Keratinocyte (primary cell): ENCODE measurements at regions not wholly inside any gene's neighbourhood (a gene's known extent, or its start where the extent isn't known, plus 50 kb on each side); places are given as distances from the start of the nearest gene placed in this dataset.

Experiments used
- DNase-seq: peaks from one replicate; pipeline ENCODE4 v3.0.0-alpha.2; 2011; ENCODE audit warnings: low read depth, missing footprints, low spot score
- FAIRE-seq: peaks from 2 replicates; lab custom pipeline; 2011; peaks lifted over from hg19 to GRCh38; lab: Jason Lieb, UNC
- H2AFZ ChIP-seq: 2 replicates; pipeline ENCODE4 v1.6.0; 2012; ENCODE audit warnings: low read length, control low read depth, inconsistent platforms; ENCODE audit not compliant: control insufficient read depth
- H3K27ac ChIP-seq: 2 replicates; pipeline ENCODE4 v1.5.1; 2011; ENCODE audit warnings: low read length; ENCODE audit not compliant: control insufficient read depth, insufficient read depth
- H3K27me3 ChIP-seq: 3 replicates; pipeline ENCODE4 v1.6.0; 2011; ENCODE audit warnings: low read length; ENCODE audit not compliant: control insufficient read depth, insufficient read depth; ENCODE audit errors: extremely low read depth
- H3K36me3 ChIP-seq, 2 experiments: 2 replicates in 1 of 2; 3 replicates in 1 of 2; pipeline ENCODE4 v1.5.1; 2011; ENCODE audit warnings: low read length in 2 of 2, mild to moderate bottlenecking in 1 of 2; ENCODE audit not compliant: control insufficient read depth in 2 of 2, insufficient read depth in 2 of 2; ENCODE audit errors: extremely low read depth in 1 of 2
- H3K4me1 ChIP-seq: 3 replicates; pipeline ENCODE4 v1.5.1; 2011; ENCODE audit warnings: low read length; ENCODE audit not compliant: control insufficient read depth, insufficient read depth; ENCODE audit errors: extremely low read depth
- H3K4me2 ChIP-seq: 3 replicates; pipeline ENCODE4 v1.6.0; 2011; ENCODE audit warnings: low read depth, low read length; ENCODE audit not compliant: control insufficient read depth, insufficient read depth; ENCODE audit errors: extremely low read depth
- H3K4me3 ChIP-seq, 3 experiments: fragments of 200-600 bp in 1 of 3; sonication (generic) in 1 of 3; 2 replicates in 2 of 3; 3 replicates in 1 of 3; pipeline ENCODE4 v1.5.1; 2011 to 2016; ENCODE audit warnings: low read length in 3 of 3, mild to moderate bottlenecking in 3 of 3, control low read depth in 2 of 3, inconsistent platforms in 1 of 3, low read depth in 1 of 3, mixed read lengths in 1 of 3, mixed run types in 1 of 3, moderate library complexity in 1 of 3; ENCODE audit not compliant: control insufficient read depth in 2 of 3, insufficient read depth in 2 of 3; ENCODE audit errors: extremely low read depth in 1 of 3
- H3K79me2 ChIP-seq: 2 replicates; pipeline ENCODE4 v1.6.0; 2012; ENCODE audit warnings: low read length; ENCODE audit not compliant: control insufficient read depth, insufficient read depth
- H3K9ac ChIP-seq: 3 replicates; pipeline ENCODE4 v1.6.0; 2011; ENCODE audit warnings: low read length; ENCODE audit not compliant: control insufficient read depth, insufficient read depth; ENCODE audit errors: extremely low read depth
- H3K9me1 ChIP-seq: 3 replicates; pipeline ENCODE4 v1.6.0; 2011; ENCODE audit warnings: low read length; ENCODE audit not compliant: control insufficient read depth, insufficient read depth; ENCODE audit errors: extremely low read depth
- H3K9me3 ChIP-seq: 2 replicates; pipeline ENCODE4 v1.5.1; 2012; ENCODE audit warnings: low read depth, low read length; ENCODE audit not compliant: control insufficient read depth
- H4K20me1 ChIP-seq: 3 replicates; pipeline ENCODE4 v1.6.0; 2011; ENCODE audit warnings: low read length; ENCODE audit not compliant: control insufficient read depth, insufficient read depth; ENCODE audit errors: extremely low read depth
- EZH2 ChIP-seq: IDR thresholded peaks from one replicate; pipeline ENCODE4 v1.6.1; 2012; ENCODE audit warnings: inconsistent platforms, mild to moderate bottlenecking, low read length, moderate library complexity
- dilution Hi-C: fragments of 300-500 bp; cut with MboI; formaldehyde crosslinking; loops from one replicate; pipeline ENCODE4 v1.7.0; 2020; ENCODE audit warnings: low sequenced_read_pairs; ENCODE audit not compliant: extremely low pct_ligation_motif_present
- TF ChIP-seq, protein P1 (sequence below), 3 experiments: IDR thresholded peaks in 1 of 3; conservative IDR thresholded peaks in 1 of 3; optimal IDR thresholded peaks in 1 of 3; 2 replicates in 2 of 3; 3 replicates in 1 of 3; pipeline versions ENCODE3 to v1.5.1; 2011; ENCODE audit warnings: low read length in 3 of 3, mild to moderate bottlenecking in 3 of 3, moderate library complexity in 2 of 3, control low read depth in 1 of 3, inconsistent platforms in 1 of 3; ENCODE audit not compliant: insufficient read depth in 2 of 3; ENCODE audit errors: extremely low read depth in 1 of 3

DNA sequence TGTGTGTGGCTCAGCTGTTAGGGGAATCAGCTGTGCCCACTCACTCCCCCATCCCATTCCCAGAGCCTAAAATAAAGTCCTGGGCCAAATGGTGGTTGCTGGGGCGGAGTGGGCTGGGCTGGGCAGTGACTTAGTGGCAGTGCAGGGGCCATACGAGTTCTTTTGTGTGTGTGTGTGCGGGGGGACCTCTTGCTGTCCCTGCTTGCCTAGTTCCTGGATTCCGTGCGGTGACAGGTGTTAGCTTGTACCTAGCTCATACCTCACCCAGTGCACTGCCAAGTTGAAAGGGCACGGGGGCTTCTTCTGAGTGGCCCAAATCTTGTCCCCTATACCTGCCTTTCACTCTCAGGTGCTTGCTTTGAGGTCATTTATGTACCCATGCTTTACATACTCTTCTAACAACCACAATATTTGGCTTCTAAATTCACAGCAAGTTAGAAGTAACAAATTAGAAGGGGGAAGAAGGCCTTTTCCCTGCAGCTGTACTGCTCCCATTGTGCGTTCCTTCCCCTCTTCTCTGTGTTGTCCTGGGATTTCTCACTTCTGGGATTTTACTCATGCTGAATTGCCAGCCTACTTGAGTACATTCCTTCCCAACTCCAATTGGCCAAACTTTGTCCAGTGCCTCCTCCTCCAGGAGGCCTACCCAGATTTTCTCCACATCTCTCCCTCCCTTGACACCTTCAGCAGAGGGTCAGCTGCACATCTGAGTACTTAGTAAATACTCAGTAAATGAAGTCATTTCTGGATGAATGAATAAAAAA, 66.3 kb upstream of the POLG start:
- Histone ChIP-seq H3K27ac (no peak overlapping the region), H2AFZ (no peak overlapping the region), H4K20me1 (no peaks in the 10 kb centered on the region), H3K4me2 (no peak overlapping the region), H3K36me3 (no peaks in the 10 kb centered on the region), H3K9me3 (no peaks in the 10 kb centered on the region), H3K27me3 (peaks cover 81% of the 10 kb centered on the region), H3K4me3 (no peak overlapping the region), H3K79me2 (no peaks in the 10 kb centered on the region), H3K9ac (no peak overlapping the region), H3K9me1 (no peaks in the 10 kb centered on the region), H3K4me1 (peaks cover 8% of the 10 kb centered on the region)
- DNase-seq, result no peak
- TF ChIP-seq EZH2, result peak; percentile 94
- TF ChIP-seq, protein P1, sequence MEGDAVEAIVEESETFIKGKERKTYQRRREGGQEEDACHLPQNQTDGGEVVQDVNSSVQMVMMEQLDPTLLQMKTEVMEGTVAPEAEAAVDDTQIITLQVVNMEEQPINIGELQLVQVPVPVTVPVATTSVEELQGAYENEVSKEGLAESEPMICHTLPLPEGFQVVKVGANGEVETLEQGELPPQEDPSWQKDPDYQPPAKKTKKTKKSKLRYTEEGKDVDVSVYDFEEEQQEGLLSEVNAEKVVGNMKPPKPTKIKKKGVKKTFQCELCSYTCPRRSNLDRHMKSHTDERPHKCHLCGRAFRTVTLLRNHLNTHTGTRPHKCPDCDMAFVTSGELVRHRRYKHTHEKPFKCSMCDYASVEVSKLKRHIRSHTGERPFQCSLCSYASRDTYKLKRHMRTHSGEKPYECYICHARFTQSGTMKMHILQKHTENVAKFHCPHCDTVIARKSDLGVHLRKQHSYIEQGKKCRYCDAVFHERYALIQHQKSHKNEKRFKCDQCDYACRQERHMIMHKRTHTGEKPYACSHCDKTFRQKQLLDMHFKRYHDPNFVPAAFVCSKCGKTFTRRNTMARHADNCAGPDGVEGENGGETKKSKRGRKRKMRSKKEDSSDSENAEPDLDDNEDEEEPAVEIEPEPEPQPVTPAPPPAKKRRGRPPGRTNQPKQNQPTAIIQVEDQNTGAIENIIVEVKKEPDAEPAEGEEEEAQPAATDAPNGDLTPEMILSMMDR (optimal IDR thresholded peaks at IDR 0.05 in 1 of 3, IDR thresholded peaks at IDR 0.05 in 1 of 3, conservative IDR thresholded peaks at IDR 0.05 in 1 of 3; ENCODE audit: extremely low read depth in 1 of 3, insufficient read depth in 2 of 3, low read length in 3 of 3), result no peak
- dilution Hi-C loops, result no loop called here
- FAIRE-seq, result no peak

DNA sequence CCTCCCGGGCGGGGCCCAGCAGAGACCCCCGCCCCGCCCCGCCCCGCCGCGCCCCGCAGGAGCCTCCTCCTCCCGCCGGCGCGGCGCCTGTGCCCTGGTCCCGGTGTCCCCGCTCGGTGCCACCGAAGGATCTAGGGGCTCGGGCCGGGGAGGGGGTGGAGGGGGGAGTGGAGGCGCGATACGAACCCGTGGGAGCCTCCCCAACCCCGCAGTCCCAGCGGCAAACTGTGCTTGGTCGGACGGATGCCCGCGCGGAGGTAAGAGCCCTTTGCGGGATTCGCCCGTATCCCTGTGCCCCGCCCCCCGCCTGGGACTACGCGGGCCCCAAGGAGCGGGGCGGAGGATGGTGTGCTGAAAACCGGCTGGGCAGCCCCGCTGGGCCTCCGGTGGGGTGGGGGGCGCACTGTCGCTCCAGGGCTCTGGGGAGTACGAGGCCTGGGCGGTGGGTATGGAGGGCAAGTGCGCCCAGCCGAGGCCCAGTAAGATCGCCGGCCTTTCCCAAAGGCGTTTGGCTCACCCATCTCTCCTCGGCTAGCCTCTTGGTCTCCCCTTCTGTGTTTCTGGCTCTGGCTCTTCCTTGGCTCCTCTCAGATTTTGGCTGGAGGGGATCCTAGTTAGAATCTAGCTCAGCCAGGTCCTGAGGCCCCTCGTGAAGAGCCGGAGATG, 65.6 kb upstream of the POLG start:
- Histone ChIP-seq H3K4me2 (no peak overlapping the region), H3K36me3 (no peaks in the 10 kb centered on the region), H3K9me3 (no peaks in the 10 kb centered on the region), H3K9ac (no peak overlapping the region), H3K9me1 (no peaks in the 10 kb centered on the region), H3K4me3 (no peak overlapping the region), H3K27ac (no peak overlapping the region), H3K79me2 (no peaks in the 10 kb centered on the region), H4K20me1 (no peaks in the 10 kb centered on the region), H3K27me3 (peaks cover 81% of the 10 kb centered on the region), H2AFZ (no peak overlapping the region), H3K4me1 (peaks cover 12% of the 10 kb centered on the region)
- FAIRE-seq (no peak), DNase-seq (no peak)
- TF ChIP-seq, protein P1 (optimal IDR thresholded peaks at IDR 0.05 in 1 of 3, IDR thresholded peaks at IDR 0.05 in 1 of 3, conservative IDR thresholded peaks at IDR 0.05 in 1 of 3; ENCODE audit: extremely low read depth in 1 of 3, insufficient read depth in 2 of 3, low read length in 3 of 3), result no peak
- no peak for TF ChIP-seq EZH2
- dilution Hi-C loops, result no loop called here
